SU-DHL-6 (cell line): ENCODE measurements at regions not wholly inside any gene's neighbourhood (a gene's known extent, or its start where the extent isn't known, plus 50 kb on each side); places are given as distances from the start of the nearest gene placed in this dataset.

Experiments
- EZH2phosphoT487 ChIP-seq: fragments of 200-600 bp; sonication (generic), shearing (Covaris generic); conservative IDR thresholded peaks from 2 replicates; pipeline ENCODE4 v1.6.1; 2018; ENCODE audit warnings: mild to moderate bottlenecking, antibody characterized with exemption, low read length, moderate library complexity, mixed read lengths
- TF ChIP-seq, protein P1 (sequence below): fragments of 200-600 bp; sonication (generic); IDR thresholded peaks from one replicate; pipeline ENCODE4 v1.5.1; 2017; ENCODE audit warnings: antibody characterized with exemption, mild to moderate bottlenecking, low read length, moderate library complexity; ENCODE audit not compliant: insufficient read depth, poor library complexity, severe bottlenecking

DNA sequence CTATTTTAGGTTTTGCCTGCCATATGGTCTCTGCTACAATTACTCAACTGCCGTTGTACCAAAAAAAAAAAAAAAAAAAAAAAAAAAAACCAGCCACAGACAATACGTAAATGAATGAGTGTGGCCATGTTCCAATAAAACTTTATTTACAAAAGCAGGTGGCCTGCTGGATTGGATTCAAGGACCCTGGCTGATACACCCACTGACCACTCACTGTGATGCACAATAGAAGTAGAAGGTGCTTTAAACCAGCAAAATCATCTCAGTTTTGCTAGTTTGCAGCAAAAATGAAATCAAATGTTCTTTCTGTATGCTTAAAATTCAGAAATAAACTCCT lies 137.4 kb downstream of the AKAIN1 start:
- TF ChIP-seq, protein P1, sequence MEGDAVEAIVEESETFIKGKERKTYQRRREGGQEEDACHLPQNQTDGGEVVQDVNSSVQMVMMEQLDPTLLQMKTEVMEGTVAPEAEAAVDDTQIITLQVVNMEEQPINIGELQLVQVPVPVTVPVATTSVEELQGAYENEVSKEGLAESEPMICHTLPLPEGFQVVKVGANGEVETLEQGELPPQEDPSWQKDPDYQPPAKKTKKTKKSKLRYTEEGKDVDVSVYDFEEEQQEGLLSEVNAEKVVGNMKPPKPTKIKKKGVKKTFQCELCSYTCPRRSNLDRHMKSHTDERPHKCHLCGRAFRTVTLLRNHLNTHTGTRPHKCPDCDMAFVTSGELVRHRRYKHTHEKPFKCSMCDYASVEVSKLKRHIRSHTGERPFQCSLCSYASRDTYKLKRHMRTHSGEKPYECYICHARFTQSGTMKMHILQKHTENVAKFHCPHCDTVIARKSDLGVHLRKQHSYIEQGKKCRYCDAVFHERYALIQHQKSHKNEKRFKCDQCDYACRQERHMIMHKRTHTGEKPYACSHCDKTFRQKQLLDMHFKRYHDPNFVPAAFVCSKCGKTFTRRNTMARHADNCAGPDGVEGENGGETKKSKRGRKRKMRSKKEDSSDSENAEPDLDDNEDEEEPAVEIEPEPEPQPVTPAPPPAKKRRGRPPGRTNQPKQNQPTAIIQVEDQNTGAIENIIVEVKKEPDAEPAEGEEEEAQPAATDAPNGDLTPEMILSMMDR, result no peak
- TF ChIP-seq EZH2phosphoT487, result no peak
